H9 (cell line): ENCODE measurements at regions not wholly inside any gene's neighbourhood (a gene's known extent, or its start where the extent isn't known, plus 50 kb on each side); places are given as distances from the start of the nearest gene placed in this dataset.

ENCODE experiments used
- DNase-seq: peaks from one replicate; pipeline ENCODE4 v3.0.0-alpha.2; 2017
- H2AFZ ChIP-seq: one replicate; pipeline ENCODE4 v1.6.1; 2013; ENCODE audit warnings: mild to moderate bottlenecking, low read length, control low read depth, moderate library complexity
- H2AK5ac ChIP-seq: 2 replicates; pipeline ENCODE4 v1.6.1; 2013; ENCODE audit warnings: low read length, control low read depth, mixed read lengths; ENCODE audit not compliant: insufficient read length
- H2BK120ac ChIP-seq: one replicate; pipeline ENCODE4 v1.6.1; 2013; ENCODE audit warnings: low read depth, mild to moderate bottlenecking, low read length, control low read depth, inconsistent platforms; ENCODE audit not compliant: poor library complexity, severe bottlenecking
- H2BK12ac ChIP-seq: 2 replicates; pipeline ENCODE4 v1.6.1; 2013; ENCODE audit warnings: low read length, control low read depth, mixed read lengths, low read depth; ENCODE audit not compliant: insufficient read length
- H2BK15ac ChIP-seq: 2 replicates; pipeline ENCODE4 v1.6.1; 2013; ENCODE audit warnings: low read depth, low read length, control low read depth
- H2BK20ac ChIP-seq: one replicate; pipeline ENCODE4 v1.6.1; 2013; ENCODE audit warnings: low read depth, mild to moderate bottlenecking, low read length, control low read depth, inconsistent platforms; ENCODE audit not compliant: poor library complexity, severe bottlenecking
- H2BK5ac ChIP-seq: 2 replicates; pipeline ENCODE4 v1.6.1; 2013; ENCODE audit warnings: low read length, control low read depth, mixed read lengths; ENCODE audit not compliant: insufficient read length
- H3K14ac ChIP-seq: 2 replicates; pipeline ENCODE4 v1.6.1; 2013; ENCODE audit warnings: low read length, control low read depth; ENCODE audit not compliant: insufficient read depth
- H3K18ac ChIP-seq: 2 replicates; pipeline ENCODE4 v1.6.1; 2013; ENCODE audit warnings: low read depth, mild to moderate bottlenecking, mixed read lengths, low read length, control low read depth; ENCODE audit not compliant: insufficient read length
- H3K23ac ChIP-seq: 2 replicates; pipeline ENCODE4 v1.6.1; 2013; ENCODE audit warnings: low read length, control low read depth, mixed read lengths, low read depth; ENCODE audit not compliant: insufficient read length
- H3K23me2 ChIP-seq: 2 replicates; pipeline ENCODE4 v1.6.1; 2013; ENCODE audit warnings: low read depth, mild to moderate bottlenecking, mixed read lengths, low read length, control low read depth; ENCODE audit not compliant: insufficient read length, poor library complexity, severe bottlenecking
- H3K27ac ChIP-seq: 2 replicates; pipeline ENCODE4 v1.5.1; 2013; ENCODE audit warnings: low read length, control low read depth, mixed read lengths, low read depth; ENCODE audit not compliant: insufficient read length
- H3K27me3 ChIP-seq: 2 replicates; pipeline ENCODE4 v1.6.1; 2013; ENCODE audit warnings: low read length, control low read depth, inconsistent platforms; ENCODE audit not compliant: insufficient read depth
- H3K4ac ChIP-seq: 2 replicates; pipeline ENCODE4 v1.6.1; 2013; ENCODE audit warnings: low read depth, mild to moderate bottlenecking, control low read depth, inconsistent platforms, low read length, moderate library complexity
- H3K4me1 ChIP-seq: 2 replicates; pipeline ENCODE4 v1.6.1; 2013; ENCODE audit warnings: low read length, control low read depth, inconsistent platforms; ENCODE audit not compliant: insufficient read depth
- H3K4me2 ChIP-seq: 2 replicates; pipeline ENCODE4 v1.6.1; 2013; ENCODE audit warnings: low read length, control low read depth, mixed read lengths; ENCODE audit not compliant: insufficient read length, insufficient read depth
- H3K56ac ChIP-seq: 2 replicates; pipeline ENCODE4 v1.6.1; 2013; ENCODE audit warnings: low read depth, mild to moderate bottlenecking, mixed read lengths, low read length, control low read depth; ENCODE audit not compliant: insufficient read length
- H3K79me1 ChIP-seq: 2 replicates; pipeline ENCODE4 v1.6.1; 2013; ENCODE audit warnings: low read depth, mild to moderate bottlenecking, moderate library complexity, low read length, control low read depth, inconsistent platforms; ENCODE audit not compliant: insufficient read depth, poor library complexity, severe bottlenecking
- H3K79me2 ChIP-seq: 2 replicates; pipeline ENCODE4 v1.6.1; 2013; ENCODE audit warnings: low read length, control low read depth, inconsistent platforms; ENCODE audit not compliant: insufficient read depth
- H3K9ac ChIP-seq: 2 replicates; pipeline ENCODE4 v1.6.1; 2013; ENCODE audit warnings: low read length, control low read depth, mixed read lengths; ENCODE audit not compliant: insufficient read length; ENCODE audit errors: extremely low read depth
- H3K9me3 ChIP-seq: one replicate; pipeline ENCODE4 v1.6.1; 2013; ENCODE audit warnings: low read depth, low read length, inconsistent platforms; ENCODE audit not compliant: control insufficient read depth
- H3T11ph ChIP-seq: one replicate; pipeline ENCODE4 v1.6.1; 2013; ENCODE audit warnings: mild to moderate bottlenecking, low read length, control low read depth, inconsistent platforms
- H4K20me1 ChIP-seq: one replicate; pipeline ENCODE4 v1.6.1; 2013; ENCODE audit not compliant: control insufficient read depth, insufficient read length, insufficient read depth
- H4K5ac ChIP-seq: 2 replicates; pipeline ENCODE4 v1.6.1; 2013; ENCODE audit warnings: low read depth, mild to moderate bottlenecking, mixed read lengths, low read length, control low read depth; ENCODE audit not compliant: insufficient read length
- H4K8ac ChIP-seq: replicated peaks from 2 replicates; pipeline ENCODE4 v1.6.1; 2013; ENCODE audit warnings: low read length, control low read depth, mixed read lengths, low read depth; ENCODE audit not compliant: insufficient read length
- H4K91ac ChIP-seq: 2 replicates; pipeline ENCODE4 v1.6.1; 2013; ENCODE audit warnings: low read depth, mild to moderate bottlenecking, moderate library complexity, mixed read lengths, low read length, control low read depth; ENCODE audit not compliant: insufficient read length
- H3K27ac Mint-ChIP-seq, 3 experiments: 2 replicates in 2 of 3; 3 replicates in 1 of 3; pipeline ENCODE4 v1.8.0; 2020 to 2021; ENCODE audit warnings: mixed read lengths in 3 of 3, mild to moderate bottlenecking in 1 of 3, moderate library complexity in 1 of 3
- H3K27me3 Mint-ChIP-seq: 2 replicates; pipeline ENCODE4 v1.8.0; 2021; ENCODE audit warnings: low read depth, mild to moderate bottlenecking, moderate library complexity, mixed read lengths
- H3K36me3 Mint-ChIP-seq, 3 experiments: 2 replicates in 2 of 3; 3 replicates in 1 of 3; pipeline ENCODE4 v1.8.0; 2020 to 2021; ENCODE audit warnings: low read depth in 3 of 3, mixed read lengths in 3 of 3; ENCODE audit not compliant: insufficient read depth in 1 of 3
- H3K4me1 Mint-ChIP-seq, 2 experiments: 2 replicates each; pipeline ENCODE4 v1.8.0; 2020; ENCODE audit warnings: mixed read lengths in 2 of 2
- H3K4me3 Mint-ChIP-seq, 2 experiments: 2 replicates in 1 of 2; 3 replicates in 1 of 2; pipeline ENCODE4 v1.8.0; 2020 to 2021; ENCODE audit warnings: mild to moderate bottlenecking in 2 of 2, mixed read lengths in 2 of 2, moderate library complexity in 1 of 2
- H3K9me3 Mint-ChIP-seq, 2 experiments: 2 replicates in 1 of 2; 3 replicates in 1 of 2; pipeline ENCODE4 v1.8.0; 2020; ENCODE audit warnings: mild to moderate bottlenecking in 2 of 2, mixed read lengths in 2 of 2, moderate library complexity in 1 of 2
- WGBS: extraction: QIAGEN DNeasy Blood & Tissue Kit; methylation state at CpG from one replicate; pipeline ENCODE4 v1.1.7; 2013; ENCODE audit warnings: missing lambda C conversion rate, low lambda C conversion rate, mixed read lengths; ENCODE audit not compliant: insufficient read length; ENCODE audit errors: extremely low coverage; 5-methylcytosine and 5-hydroxymethylcytosine counted together
- TF ChIP-seq, protein P1 (sequence below): fragments of 200-600 bp; sonication (generic); conservative IDR thresholded peaks from 3 replicates; pipeline ENCODE4 v1.8.0; 2021; ENCODE audit warnings: antibody characterized with exemption, mild to moderate bottlenecking

DNA sequence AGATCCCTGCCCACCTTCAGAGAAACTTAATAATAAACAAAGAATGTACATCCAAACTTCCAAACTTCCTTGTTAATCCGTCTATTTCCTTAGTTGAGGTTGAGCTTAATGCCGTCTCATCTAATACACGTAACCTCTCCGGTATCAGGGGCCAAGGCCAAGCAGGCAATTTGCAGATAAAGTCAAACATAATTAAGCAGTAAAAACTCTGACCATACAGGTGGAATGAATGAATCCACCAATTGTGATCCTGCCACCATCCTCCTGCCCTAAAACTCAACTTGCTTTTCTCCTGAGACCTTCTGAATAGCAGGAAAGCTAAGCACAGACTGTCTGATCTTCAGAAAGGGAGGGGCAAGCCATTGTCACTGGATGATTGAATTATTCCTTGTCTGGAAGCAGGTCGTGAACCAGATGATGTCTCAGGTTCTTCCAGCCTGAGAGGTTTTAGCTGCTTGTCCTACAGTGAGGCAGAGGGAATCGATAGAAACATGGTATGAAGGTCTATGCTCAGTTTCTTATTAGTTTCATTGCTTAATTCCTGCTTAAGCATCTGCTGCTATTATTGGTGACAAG lies 1111.8 kb upstream of the EEF2KMT start:
- Histone ChIP-seq H2AFZ (no peak overlapping the region), H3K14ac (no peak overlapping the region), H3K23ac (no peak overlapping the region), H2BK120ac (no peak overlapping the region), H2BK5ac (no peak overlapping the region), H4K91ac (no peak overlapping the region), H4K20me1 (no peaks in the 10 kb centered on the region), H3K9ac (no peak overlapping the region), H3K79me2 (no peaks in the 10 kb centered on the region; the same call in 1 of the 2 replicates), H2AK5ac (no peak overlapping the region), H3K79me1 (no peaks in the 10 kb centered on the region), H4K8ac (no peak overlapping the region), H2BK15ac (no peak overlapping the region), H2BK20ac (no peak overlapping the region), H3K4me1 (peaks cover 2% of the 10 kb centered on the region; the same call in 1 of the 2 replicates), H3K4ac (no peak overlapping the region), H3K27me3 (no peaks in the 10 kb centered on the region), H3K4me2 (no peak overlapping the region), H3K23me2 (no peaks in the 10 kb centered on the region), H3K9me3 (no peaks in the 10 kb centered on the region), H2BK12ac (no peak overlapping the region), H3K27ac (no peak overlapping the region), H3K56ac (no peak overlapping the region), H3T11ph (no peak overlapping the region), H3K18ac (no peak overlapping the region), H4K5ac (no peak overlapping the region)
- Mint-ChIP-seq H3K4me1 (peaks cover 28 to 30% of the 10 kb centered on the region in 2 experiments), H3K27ac (no peak overlapping the region), H3K4me3 (no peak overlapping the region), H3K36me3 (0 out of 7 replicates have a peak, but pooled peaks cover 0 to 2% (median 0%) of the 10 kb centered on the region in 3 experiments), H3K27me3 (no peaks in the 10 kb centered on the region; the same call in 1 of the 2 replicates), H3K9me3 (no peaks in the 10 kb centered on the region; a peak in 1 of 5 replicates)
- TF ChIP-seq, protein P1, sequence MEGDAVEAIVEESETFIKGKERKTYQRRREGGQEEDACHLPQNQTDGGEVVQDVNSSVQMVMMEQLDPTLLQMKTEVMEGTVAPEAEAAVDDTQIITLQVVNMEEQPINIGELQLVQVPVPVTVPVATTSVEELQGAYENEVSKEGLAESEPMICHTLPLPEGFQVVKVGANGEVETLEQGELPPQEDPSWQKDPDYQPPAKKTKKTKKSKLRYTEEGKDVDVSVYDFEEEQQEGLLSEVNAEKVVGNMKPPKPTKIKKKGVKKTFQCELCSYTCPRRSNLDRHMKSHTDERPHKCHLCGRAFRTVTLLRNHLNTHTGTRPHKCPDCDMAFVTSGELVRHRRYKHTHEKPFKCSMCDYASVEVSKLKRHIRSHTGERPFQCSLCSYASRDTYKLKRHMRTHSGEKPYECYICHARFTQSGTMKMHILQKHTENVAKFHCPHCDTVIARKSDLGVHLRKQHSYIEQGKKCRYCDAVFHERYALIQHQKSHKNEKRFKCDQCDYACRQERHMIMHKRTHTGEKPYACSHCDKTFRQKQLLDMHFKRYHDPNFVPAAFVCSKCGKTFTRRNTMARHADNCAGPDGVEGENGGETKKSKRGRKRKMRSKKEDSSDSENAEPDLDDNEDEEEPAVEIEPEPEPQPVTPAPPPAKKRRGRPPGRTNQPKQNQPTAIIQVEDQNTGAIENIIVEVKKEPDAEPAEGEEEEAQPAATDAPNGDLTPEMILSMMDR: no peak
- no peak for DNase-seq
- no CpG with 5 or more reads among the region's 6 CpGs for WGBS
